ENCODE measurements at regions not wholly inside any gene's neighbourhood (a gene's known extent, or its start where the extent isn't known, plus 50 kb on each side); places are given as distances from the start of the nearest gene placed in this dataset.

- H3K4me2 ChIP-seq (ENCODE audit: control insufficient read depth, extremely low read depth, insufficient read depth, low read depth, low read length): no peak overlapping the region
- H3K4me1 ChIP-seq (ENCODE audit: control insufficient read depth, extremely low read depth, insufficient read depth, low read length): no peaks in the 10 kb centered on the region
- no peaks in the 10 kb centered on the region for H3K9me1 ChIP-seq (ENCODE audit: control insufficient read depth, extremely low read depth, insufficient read depth, low read length)
- H3K9me3 ChIP-seq (ENCODE audit: control insufficient read depth, low read depth, low read length): no peaks in the 10 kb centered on the region
- no peaks in the 10 kb centered on the region for H3K36me3 ChIP-seq (ENCODE audit: control insufficient read depth in 2 of 2, extremely low read depth in 1 of 2, insufficient read depth in 2 of 2, low read length in 2 of 2)
- no peaks in the 10 kb centered on the region for H4K20me1 ChIP-seq (ENCODE audit: control insufficient read depth, extremely low read depth, insufficient read depth, low read length)
- no peak for DNase-seq (ENCODE audit: low read depth, low spot score)
- dilution Hi-C loops (cut with MboI; ENCODE audit: extremely low pct_ligation_motif_present, low sequenced_read_pairs): no loop called here
- no peak overlapping the region for H3K4me3 ChIP-seq (ENCODE audit: control insufficient read depth in 2 of 3, extremely low read depth in 1 of 3, insufficient read depth in 2 of 3, low read depth in 1 of 3, low read length in 3 of 3)
- H2AFZ ChIP-seq (ENCODE audit: control insufficient read depth, low read length): no peak overlapping the region
- H3K27me3 ChIP-seq (ENCODE audit: control insufficient read depth, extremely low read depth, insufficient read depth, low read length): peaks cover 6% of the 10 kb centered on the region
- H3K79me2 ChIP-seq (ENCODE audit: control insufficient read depth, insufficient read depth, low read length): no peaks in the 10 kb centered on the region
- H3K27ac ChIP-seq (ENCODE audit: control insufficient read depth, insufficient read depth, low read length): no peak overlapping the region
- FAIRE-seq: no peak
- TF ChIP-seq CTCF (optimal IDR thresholded peaks at IDR 0.05 in 1 of 3, IDR thresholded peaks at IDR 0.05 in 1 of 3, conservative IDR thresholded peaks at IDR 0.05 in 1 of 3; ENCODE audit: extremely low read depth in 1 of 3, insufficient read depth in 2 of 3, low read length in 3 of 3): no peak
- no peak for TF ChIP-seq EZH2 (IDR thresholded peaks at IDR 0.05; ENCODE audit: low read length)
- no peak overlapping the region for H3K9ac ChIP-seq (ENCODE audit: control insufficient read depth, extremely low read depth, insufficient read depth, low read length)
Measured at GRCh38 chr1:9421533-9421873, 117.8 kb upstream of the SLC25A33 start.

- Histone ChIP-seq H3K27ac (ENCODE audit: control insufficient read depth, insufficient read depth, low read length) (no peak overlapping the region), H2AFZ (ENCODE audit: control insufficient read depth, low read length) (no peak overlapping the region), H4K20me1 (ENCODE audit: control insufficient read depth, extremely low read depth, insufficient read depth, low read length) (no peaks in the 10 kb centered on the region), H3K36me3 (ENCODE audit: control insufficient read depth in 2 of 2, extremely low read depth in 1 of 2, insufficient read depth in 2 of 2, low read length in 2 of 2) (no peaks in the 10 kb centered on the region), H3K9me1 (ENCODE audit: control insufficient read depth, extremely low read depth, insufficient read depth, low read length) (no peaks in the 10 kb centered on the region), H3K79me2 (ENCODE audit: control insufficient read depth, insufficient read depth, low read length) (no peaks in the 10 kb centered on the region), H3K4me1 (ENCODE audit: control insufficient read depth, extremely low read depth, insufficient read depth, low read length) (no peaks in the 10 kb centered on the region), H3K9ac (ENCODE audit: control insufficient read depth, extremely low read depth, insufficient read depth, low read length) (no peak overlapping the region), H3K4me2 (ENCODE audit: control insufficient read depth, extremely low read depth, insufficient read depth, low read depth, low read length) (no peak overlapping the region), H3K9me3 (ENCODE audit: control insufficient read depth, low read depth, low read length) (no peaks in the 10 kb centered on the region), H3K27me3 (ENCODE audit: control insufficient read depth, extremely low read depth, insufficient read depth, low read length) (peaks cover 6% of the 10 kb centered on the region), H3K4me3 (ENCODE audit: control insufficient read depth in 2 of 3, extremely low read depth in 1 of 3, insufficient read depth in 2 of 3, low read depth in 1 of 3, low read length in 3 of 3) (no peak overlapping the region)
- FAIRE-seq: no peak
- dilution Hi-C loops (cut with MboI; ENCODE audit: extremely low pct_ligation_motif_present, low sequenced_read_pairs): no loop called here
- TF ChIP-seq EZH2 (IDR thresholded peaks at IDR 0.05; ENCODE audit: low read length) (no peak), CTCF (optimal IDR thresholded peaks at IDR 0.05 in 1 of 3, IDR thresholded peaks at IDR 0.05 in 1 of 3, conservative IDR thresholded peaks at IDR 0.05 in 1 of 3; ENCODE audit: extremely low read depth in 1 of 3, insufficient read depth in 2 of 3, low read length in 3 of 3) (no peak)
- DNase-seq (ENCODE audit: low read depth, low spot score): no peak
Measured at GRCh38 chr1:9422321-9422720, 116.9 kb upstream of the SLC25A33 start.

Measured in keratinocyte (primary cell).